HEK293T (cell line): ENCODE measurements at regions not wholly inside any gene's neighbourhood (a gene's known extent, or its start where the extent isn't known, plus 50 kb on each side); places are given as distances from the start of the nearest gene placed in this dataset.

Source experiments
- CTCF ChIA-PET: fragments of 350-600 bp; formaldehyde crosslinking; extraction: SDS; loops from one replicate; lab custom pipeline; 2021; ENCODE audit warnings: antibody characterized with exemption, inconsistent platforms; lab: Yijun Ruan, JAX
- POLR2A ChIA-PET: fragments of 350-600 bp; formaldehyde crosslinking; extraction: SDS; loops from one replicate; lab custom pipeline; 2020; ENCODE audit warnings: antibody characterized with exemption, inconsistent platforms; lab: Yijun Ruan, JAX
- DNase-seq: peaks from one replicate; pipeline ENCODE4 v3.0.0; 2012; ENCODE audit warnings: mixed read lengths; ENCODE audit errors: extremely low spot score
- ARNT ChIP-seq: fragments of 450-650 bp; IDR thresholded peaks from 2 replicates; pipeline ENCODE4 v1.6.1; 2017; ENCODE audit warnings: mild to moderate bottlenecking
- BHLHE40 ChIP-seq: fragments of 450-650 bp; IDR thresholded peaks from 2 replicates; pipeline ENCODE4 v1.6.1; 2016; ENCODE audit warnings: mild to moderate bottlenecking, moderate library complexity, borderline replicate concordance
- CTBP1 ChIP-seq: fragments of 450-650 bp; IDR thresholded peaks from 2 replicates; pipeline ENCODE4 v1.6.1; 2016; ENCODE audit warnings: borderline replicate concordance
- ELF4 ChIP-seq: fragments of 450-650 bp; IDR thresholded peaks from 2 replicates; pipeline ENCODE4 v1.6.1; 2017; ENCODE audit warnings: antibody characterized with exemption
- FOXA1 ChIP-seq: fragments of 450-650 bp; IDR thresholded peaks from 2 replicates; pipeline ENCODE4 v1.6.1; 2016; ENCODE audit warnings: mild to moderate bottlenecking
- FOXK2 ChIP-seq: fragments of 450-650 bp; IDR thresholded peaks from 2 replicates; pipeline ENCODE4 v1.6.1; 2016; ENCODE audit warnings: mild to moderate bottlenecking
- FOXM1 ChIP-seq: fragments of 450-650 bp; IDR thresholded peaks from 2 replicates; pipeline ENCODE4 v1.6.1; 2017; ENCODE audit warnings: mild to moderate bottlenecking, borderline replicate concordance
- HDGF ChIP-seq: fragments of 450-650 bp; IDR thresholded peaks from 2 replicates; pipeline ENCODE4 v1.6.1; 2017; ENCODE audit warnings: antibody characterized with exemption, borderline replicate concordance
- L3MBTL2 ChIP-seq: fragments of 450-650 bp; conservative IDR thresholded peaks from 2 replicates; pipeline ENCODE4 v1.6.1; 2016; ENCODE audit warnings: mild to moderate bottlenecking
- LEF1 ChIP-seq: fragments of 450-650 bp; IDR thresholded peaks from 2 replicates; pipeline ENCODE4 v1.6.1; 2017; ENCODE audit warnings: mild to moderate bottlenecking, borderline replicate concordance
- NFRKB ChIP-seq: fragments of 450-650 bp; IDR thresholded peaks from 2 replicates; pipeline ENCODE4 v1.6.1; 2016; ENCODE audit warnings: mild to moderate bottlenecking, moderate library complexity
- PKNOX1 ChIP-seq: fragments of 450-650 bp; IDR thresholded peaks from 2 replicates; pipeline ENCODE4 v1.6.1; 2016
- SP1 ChIP-seq: fragments of 450-650 bp; IDR thresholded peaks from 2 replicates; pipeline ENCODE4 v1.6.1; 2017
- SUZ12 ChIP-seq: fragments of 450-650 bp; IDR thresholded peaks from 2 replicates; pipeline ENCODE4 v1.6.1; 2016; ENCODE audit warnings: mild to moderate bottlenecking
- TARDBP ChIP-seq: fragments of 450-650 bp; IDR thresholded peaks from 2 replicates; pipeline ENCODE4 v1.6.1; 2016
- ZNF384 ChIP-seq: fragments of 450-650 bp; IDR thresholded peaks from 2 replicates; pipeline ENCODE4 v1.6.1; 2016

GRCh38 chr1:199875337-199875736 lies 152.2 kb upstream of the NR5A2 start:
- POLR2A ChIA-PET: no interaction called here
- CTCF ChIA-PET: no interaction called here
- DNase-seq: no peak
- TF ChIP-seq FOXK2: no peak
- no peak for TF ChIP-seq TARDBP
- no peak for TF ChIP-seq L3MBTL2
- TF ChIP-seq FOXM1: no peak
- no peak for TF ChIP-seq NFRKB
- TF ChIP-seq BHLHE40: no peak
- TF ChIP-seq CTBP1: no peak

GRCh38 chr1:199875856-199876255 lies 151.7 kb upstream of the NR5A2 start:
- POLR2A ChIA-PET: no interaction called here
- DNase-seq: no peak
- no peak for TF ChIP-seq CTBP1
- TF ChIP-seq L3MBTL2: no peak
- no peak for TF ChIP-seq SP1
- no peak for TF ChIP-seq NFRKB
- no peak for TF ChIP-seq LEF1
- no peak for TF ChIP-seq FOXM1
- TF ChIP-seq FOXA1: no peak
- no peak for TF ChIP-seq HDGF
- TF ChIP-seq FOXK2: no peak
- no peak for TF ChIP-seq ZNF384
- no peak for TF ChIP-seq TARDBP
- TF ChIP-seq ELF4: no peak
- TF ChIP-seq PKNOX1: no peak
- TF ChIP-seq BHLHE40: no peak
- TF ChIP-seq ARNT: no peak
- TF ChIP-seq SUZ12: no peak
- CTCF ChIA-PET: no interaction called here

- ChIA-PET CTCF (no interaction called here), POLR2A (no interaction called here)
- DNase-seq: no peak
- no peak for TF ChIP-seq FOXA1
- no peak for TF ChIP-seq TARDBP
- no peak for TF ChIP-seq PKNOX1
- TF ChIP-seq ELF4: no peak
- no peak for TF ChIP-seq ZNF384
- no peak for TF ChIP-seq NFRKB
- TF ChIP-seq FOXM1: no peak
- no peak for TF ChIP-seq SP1
- no peak for TF ChIP-seq L3MBTL2
- TF ChIP-seq CTBP1: no peak
- no peak for TF ChIP-seq LEF1
- TF ChIP-seq ARNT: no peak
- TF ChIP-seq FOXK2: no peak
- no peak for TF ChIP-seq BHLHE40
- TF ChIP-seq SUZ12: no peak
- no peak for TF ChIP-seq HDGF
These were observed 149.8 kb upstream of the NR5A2 start for GRCh38 chr1:199877526-199878384.

- DNase-seq: no peak
- ChIA-PET POLR2A (no interaction called here), CTCF (no interaction called here)
- TF ChIP-seq L3MBTL2 (no peak), PKNOX1 (no peak), HDGF (no peak), FOXM1 (no peak), CTBP1 (no peak), TARDBP (no peak)
These were observed 148.7 kb upstream of the NR5A2 start for GRCh38 chr1:199878823-199879222.

- TF ChIP-seq ZNF384: no peak
- TF ChIP-seq PKNOX1: no peak
- no peak for TF ChIP-seq BHLHE40
- no peak for TF ChIP-seq FOXA1
- TF ChIP-seq CTBP1: no peak
- no peak for TF ChIP-seq LEF1
- ChIA-PET POLR2A (no interaction called here), CTCF (no interaction called here)
- DNase-seq: no peak
These were observed 128.9 kb upstream of the NR5A2 start for GRCh38 chr1:199898654-199899053.

GRCh38 chr1:199901341-199901740 lies 126.2 kb upstream of the NR5A2 start:
- no peak for DNase-seq
- ChIA-PET POLR2A (no interaction called here), CTCF (no interaction called here)
- TF ChIP-seq HDGF: no peak
- no peak for TF ChIP-seq TARDBP
- no peak for TF ChIP-seq FOXA1
- no peak for TF ChIP-seq CTBP1
- TF ChIP-seq ELF4: no peak
- TF ChIP-seq LEF1: no peak
- no peak for TF ChIP-seq L3MBTL2
- TF ChIP-seq FOXK2: no peak
- no peak for TF ChIP-seq PKNOX1
- no peak for TF ChIP-seq SP1
- TF ChIP-seq ZNF384: no peak
